ENCODE measurements at regions not wholly inside any gene's neighbourhood (a gene's known extent, or its start where the extent isn't known, plus 50 kb on each side); places are given as distances from the start of the nearest gene placed in this dataset.

DNA sequence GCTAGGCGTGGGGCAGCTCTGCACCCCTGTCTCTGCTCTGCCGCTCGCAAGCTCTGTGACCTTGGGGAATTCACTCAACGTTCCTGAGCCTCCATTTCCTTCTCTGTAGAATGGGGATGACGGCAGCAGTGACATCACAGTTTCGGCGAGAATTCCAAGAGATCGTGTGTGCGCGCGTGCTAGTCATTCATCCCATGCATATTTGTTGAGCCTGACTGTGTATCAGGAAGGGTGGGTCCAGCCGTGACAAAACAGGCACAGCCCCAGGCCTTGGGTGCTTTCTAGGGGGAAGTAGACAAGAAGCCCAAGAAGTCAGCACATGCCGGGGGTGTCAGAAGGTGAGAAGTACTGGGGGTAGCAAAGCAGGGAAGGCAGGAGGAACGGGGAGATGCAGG, 145.6 kb upstream of the NCOR2 start:
- Histone ChIP-seq H3K9ac (ENCODE audit: insufficient read depth, low read length, poor library complexity, severe bottlenecking) (peak overlapping the region; percentile 97), H3K27me3 (ENCODE audit: control insufficient read depth in 2 of 2, insufficient read depth in 2 of 2, low read length in 2 of 2) (no peaks in the 10 kb centered on the region), H3K27ac (ENCODE audit: low read depth in 1 of 2, low read length in 2 of 2) (peak overlapping the region; percentile 95 to 100), H4K20me1 (ENCODE audit: insufficient read depth, low read length) (no peaks in the 10 kb centered on the region), H3K9me3 (replicated peaks in 1 of 2; ENCODE audit: control insufficient read depth in 1 of 2, insufficient read depth in 1 of 2, low read length in 2 of 2) (no peaks in the 10 kb centered on the region), H3K36me3 (replicated peaks in 1 of 2; ENCODE audit: control insufficient read depth in 1 of 2, insufficient read depth in 2 of 2, low read length in 2 of 2) (no peaks in the 10 kb centered on the region), H3K4me2 (replicated peaks; ENCODE audit: extremely low read depth, low read length, poor library complexity, severe bottlenecking) (peak overlapping the region; percentile 60), H3K4me1 (ENCODE audit: control insufficient read depth in 1 of 2, insufficient read depth in 2 of 2, low read length in 2 of 2) (peaks cover 57 to 72% of the 10 kb centered on the region in 2 donors), H3K4me3 (replicated peaks in 1 of 3; ENCODE audit: low read depth in 2 of 3, low read length in 3 of 3) (peak overlapping the region in 1 of 3 experiments; percentile 41), H3K79me2 (ENCODE audit: insufficient read depth, low read length) (no peaks in the 10 kb centered on the region), H2AFZ (ENCODE audit: insufficient read depth, low read depth, low read length, poor library complexity, severe bottlenecking) (no peak overlapping the region)
- DNase-seq = peak; percentile 96 to 100 (median 97)
- Mint-ChIP-seq H3K9me3 (peaks cover 0 to 1% (median 0%) of the 10 kb centered on the region in 7 donors), H3K4me1 (peaks cover 61% of the 10 kb centered on the region), H3K4me3 (peak overlapping the region; percentile 71 to 89), H3K27me3 (ENCODE audit: low read depth in 3 of 3) (peaks cover 0 to 2% (median 0%) of the 10 kb centered on the region in 3 donors), H3K27ac (peak overlapping the region; percentile 99 to 100 (median 100)), H3K36me3 (no peaks in the 10 kb centered on the region)
- intact Hi-C loops (cut with micrococcal nuclease) = loop anchor here (1.0 to 5.0 kb wide), 3 partner anchors 32 to 54 kb away; no protein-coding TSS in a partner anchor
- WGBS (ENCODE audit: insufficient coverage) = 3% methylated on average over 5 of the region's 14 CpGs
- TF ChIP-seq CTCF (IDR thresholded peaks at IDR 0.05) = no peak

DNA sequence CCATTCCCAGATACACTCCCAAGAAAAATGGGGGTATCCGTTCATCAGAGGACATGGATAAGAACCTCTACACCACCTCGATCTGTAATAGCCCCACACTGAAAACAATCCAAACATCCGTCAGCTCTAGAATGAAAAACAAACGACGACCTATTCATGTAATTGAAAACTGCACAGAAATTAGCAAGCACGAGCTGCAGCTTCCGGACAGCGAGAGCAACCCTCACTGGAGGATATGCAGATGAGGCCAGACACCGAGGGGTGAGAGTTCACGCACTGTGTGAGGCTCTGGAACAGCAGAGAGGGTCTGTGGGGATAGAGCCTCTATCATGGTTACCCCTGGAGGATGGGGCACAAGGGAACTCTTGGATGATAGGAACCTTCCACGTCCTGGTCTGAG, 143.9 kb upstream of the NCOR2 start:
- Histone ChIP-seq H3K27me3 (ENCODE audit: control insufficient read depth in 2 of 2, insufficient read depth in 2 of 2, low read length in 2 of 2) (no peaks in the 10 kb centered on the region), H2AFZ (ENCODE audit: insufficient read depth, low read depth, low read length, poor library complexity, severe bottlenecking) (no peak overlapping the region), H4K20me1 (ENCODE audit: insufficient read depth, low read length) (no peaks in the 10 kb centered on the region), H3K79me2 (ENCODE audit: insufficient read depth, low read length) (no peaks in the 10 kb centered on the region), H3K36me3 (replicated peaks in 1 of 2; ENCODE audit: control insufficient read depth in 1 of 2, insufficient read depth in 2 of 2, low read length in 2 of 2) (no peaks in the 10 kb centered on the region), H3K27ac (ENCODE audit: low read depth in 1 of 2, low read length in 2 of 2) (no peak overlapping the region), H3K4me3 (replicated peaks in 1 of 3; ENCODE audit: low read depth in 2 of 3, low read length in 3 of 3) (no peak overlapping the region), H3K9me3 (replicated peaks in 1 of 2; ENCODE audit: control insufficient read depth in 1 of 2, insufficient read depth in 1 of 2, low read length in 2 of 2) (peaks cover 0 to 4% of the 10 kb centered on the region in 2 donors), H3K9ac (ENCODE audit: insufficient read depth, low read length, poor library complexity, severe bottlenecking) (no peak overlapping the region), H3K4me1 (ENCODE audit: control insufficient read depth in 1 of 2, insufficient read depth in 2 of 2, low read length in 2 of 2) (peaks cover 53 to 70% of the 10 kb centered on the region in 2 donors), H3K4me2 (replicated peaks; ENCODE audit: extremely low read depth, low read length, poor library complexity, severe bottlenecking) (no peak overlapping the region)
- H3K36me3 Mint-ChIP-seq = no peaks in the 10 kb centered on the region
- H3K27me3 Mint-ChIP-seq (ENCODE audit: low read depth in 3 of 3) = peaks cover 0 to 2% (median 1%) of the 10 kb centered on the region in 3 donors
- peaks cover 0 to 5% (median 1%) of the 10 kb centered on the region in 7 donors for H3K9me3 Mint-ChIP-seq
- no peak overlapping the region for H3K4me3 Mint-ChIP-seq
- intact Hi-C loops (cut with micrococcal nuclease) = loop anchor here in 1 of 2 donors (5.0 kb wide), 1 partner anchor 56 kb away; no protein-coding TSS in a partner anchor
- no peak for DNase-seq
- 89% methylated on average over 8 of the region's 11 CpGs for WGBS (ENCODE audit: insufficient coverage)
- TF ChIP-seq CTCF (IDR thresholded peaks at IDR 0.05) = no peak
- H3K27ac Mint-ChIP-seq = peak overlapping the region; percentile 16 to 100 (median 44)
- peaks cover 65% of the 10 kb centered on the region for H3K4me1 Mint-ChIP-seq

Measured in CD14-positive monocyte (primary cell).